ENCODE measurements at regions not wholly inside any gene's neighbourhood (a gene's known extent, or its start where the extent isn't known, plus 50 kb on each side); places are given as distances from the start of the nearest gene placed in this dataset.

DNA sequence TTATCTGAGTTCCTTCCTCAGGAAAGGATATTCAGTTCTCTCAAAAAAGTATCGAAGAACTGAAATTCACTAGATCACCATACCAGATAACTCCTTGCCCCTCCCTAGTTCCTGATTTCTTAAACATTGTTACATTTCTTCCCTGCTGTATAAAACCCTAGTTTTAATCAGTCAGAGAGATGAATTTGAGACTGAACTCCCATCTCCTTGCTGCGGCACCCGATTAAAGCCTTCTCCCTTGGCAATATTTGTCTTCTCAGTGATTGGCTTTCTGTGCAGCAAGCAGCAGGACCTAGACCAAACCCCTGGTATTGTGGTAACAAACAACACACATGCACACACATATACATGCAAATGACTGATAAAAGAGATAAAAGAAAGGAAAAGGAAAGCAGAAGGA is 1364.6 kb upstream of the GJE1 start:
- Mint-ChIP-seq H3K4me1 (no peaks in the 10 kb centered on the region), H3K36me3 (ENCODE audit: low read depth) (no peaks in the 10 kb centered on the region), H3K27me3 (ENCODE audit: insufficient read depth) (no peaks in the 10 kb centered on the region), H3K9me3 (peaks cover 37% of the 10 kb centered on the region), H3K4me3 (no peak overlapping the region), H3K27ac (no peak overlapping the region)
- Histone ChIP-seq H3K27ac (ENCODE audit: low read depth, low read length) (no peak overlapping the region), H3K36me3 (ENCODE audit: control insufficient read depth, insufficient read depth, low read length) (no peaks in the 10 kb centered on the region), H3K9ac (ENCODE audit: extremely low read depth, low read length, poor library complexity, severe bottlenecking) (no peak overlapping the region), H3K9me3 (ENCODE audit: control insufficient read depth, low read length) (peaks cover 23% of the 10 kb centered on the region), H3K27me3 (ENCODE audit: control insufficient read depth, insufficient read depth, low read length, poor library complexity, severe bottlenecking) (no peaks in the 10 kb centered on the region), H3K4me3 (ENCODE audit: low read length) (no peak overlapping the region), H3K4me1 (ENCODE audit: control insufficient read depth, insufficient read depth, low read length) (no peaks in the 10 kb centered on the region)
- 95 to 100% methylated on average over 1 to 3 of the region's 3 CpGs for WGBS, 2 experiments (ENCODE audit: insufficient coverage in 1 of 2, insufficient read length in 1 of 2)
- DNase-seq, result no peak
- TF ChIP-seq, protein P1, sequence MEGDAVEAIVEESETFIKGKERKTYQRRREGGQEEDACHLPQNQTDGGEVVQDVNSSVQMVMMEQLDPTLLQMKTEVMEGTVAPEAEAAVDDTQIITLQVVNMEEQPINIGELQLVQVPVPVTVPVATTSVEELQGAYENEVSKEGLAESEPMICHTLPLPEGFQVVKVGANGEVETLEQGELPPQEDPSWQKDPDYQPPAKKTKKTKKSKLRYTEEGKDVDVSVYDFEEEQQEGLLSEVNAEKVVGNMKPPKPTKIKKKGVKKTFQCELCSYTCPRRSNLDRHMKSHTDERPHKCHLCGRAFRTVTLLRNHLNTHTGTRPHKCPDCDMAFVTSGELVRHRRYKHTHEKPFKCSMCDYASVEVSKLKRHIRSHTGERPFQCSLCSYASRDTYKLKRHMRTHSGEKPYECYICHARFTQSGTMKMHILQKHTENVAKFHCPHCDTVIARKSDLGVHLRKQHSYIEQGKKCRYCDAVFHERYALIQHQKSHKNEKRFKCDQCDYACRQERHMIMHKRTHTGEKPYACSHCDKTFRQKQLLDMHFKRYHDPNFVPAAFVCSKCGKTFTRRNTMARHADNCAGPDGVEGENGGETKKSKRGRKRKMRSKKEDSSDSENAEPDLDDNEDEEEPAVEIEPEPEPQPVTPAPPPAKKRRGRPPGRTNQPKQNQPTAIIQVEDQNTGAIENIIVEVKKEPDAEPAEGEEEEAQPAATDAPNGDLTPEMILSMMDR (conservative IDR thresholded peaks at IDR 0.05), result no peak

DNA sequence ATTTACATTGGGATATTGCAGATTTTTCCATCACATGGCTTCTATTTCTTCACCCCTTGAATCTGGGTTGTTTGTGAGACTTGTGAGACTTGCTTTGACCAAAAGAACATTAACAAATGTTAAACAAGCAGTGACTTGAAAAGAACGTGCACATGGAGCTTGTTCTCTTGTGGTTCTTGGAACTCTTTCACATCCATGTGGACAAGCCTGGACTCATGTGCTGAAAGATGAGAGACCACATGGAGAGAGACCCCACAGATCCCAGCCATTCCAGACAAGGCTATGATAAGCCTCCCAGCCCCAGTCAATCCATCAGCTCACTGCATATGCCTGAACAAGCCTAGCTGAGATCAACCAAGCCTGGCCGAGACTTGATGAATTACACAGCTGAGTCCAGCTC is 1365.7 kb upstream of the GJE1 start:
- Histone ChIP-seq H3K9ac (ENCODE audit: extremely low read depth, low read length, poor library complexity, severe bottlenecking) (no peak overlapping the region), H3K27me3 (ENCODE audit: control insufficient read depth, insufficient read depth, low read length, poor library complexity, severe bottlenecking) (no peaks in the 10 kb centered on the region), H3K9me3 (ENCODE audit: control insufficient read depth, low read length) (peaks cover 23% of the 10 kb centered on the region), H3K4me1 (ENCODE audit: control insufficient read depth, insufficient read depth, low read length) (no peaks in the 10 kb centered on the region), H3K4me3 (ENCODE audit: low read length) (no peak overlapping the region), H3K27ac (ENCODE audit: low read depth, low read length) (no peak overlapping the region), H3K36me3 (ENCODE audit: control insufficient read depth, insufficient read depth, low read length) (no peaks in the 10 kb centered on the region)
- no peak overlapping the region for H3K4me3 Mint-ChIP-seq
- WGBS, 2 experiments (ENCODE audit: insufficient coverage in 1 of 2, insufficient read length in 1 of 2), result 86 to 100% methylated on average over 1 to 2 of the region's 2 CpGs
- H3K27ac Mint-ChIP-seq, result no peak overlapping the region
- H3K36me3 Mint-ChIP-seq (ENCODE audit: low read depth), result no peaks in the 10 kb centered on the region
- no peaks in the 10 kb centered on the region for H3K27me3 Mint-ChIP-seq (ENCODE audit: insufficient read depth)
- peaks cover 36% of the 10 kb centered on the region for H3K9me3 Mint-ChIP-seq
- DNase-seq, result no peak
- H3K4me1 Mint-ChIP-seq, result no peaks in the 10 kb centered on the region
- TF ChIP-seq, protein P1 (conservative IDR thresholded peaks at IDR 0.05), result no peak

- H3K27ac ChIP-seq (ENCODE audit: low read depth, low read length), result no peak overlapping the region
- Mint-ChIP-seq H3K27ac (no peak overlapping the region), H3K36me3 (ENCODE audit: low read depth) (no peaks in the 10 kb centered on the region), H3K9me3 (peaks cover 5% of the 10 kb centered on the region), H3K27me3 (ENCODE audit: insufficient read depth) (no peaks in the 10 kb centered on the region), H3K4me1 (no peaks in the 10 kb centered on the region), H3K4me3 (no peak overlapping the region)
- H3K4me1 ChIP-seq (ENCODE audit: control insufficient read depth, insufficient read depth, low read length), result no peaks in the 10 kb centered on the region
- TF ChIP-seq, protein P1 (conservative IDR thresholded peaks at IDR 0.05), result no peak
- WGBS, 2 experiments (ENCODE audit: insufficient coverage in 1 of 2, insufficient read length in 1 of 2), result 94 to 95% methylated on average over 2 to 3 of the region's 3 CpGs
- H3K9me3 ChIP-seq (ENCODE audit: control insufficient read depth, low read length), result no peaks in the 10 kb centered on the region
- no peak for DNase-seq
- no peaks in the 10 kb centered on the region for H3K27me3 ChIP-seq (ENCODE audit: control insufficient read depth, insufficient read depth, low read length, poor library complexity, severe bottlenecking)
- no peaks in the 10 kb centered on the region for H3K36me3 ChIP-seq (ENCODE audit: control insufficient read depth, insufficient read depth, low read length)
- H3K4me3 ChIP-seq (ENCODE audit: low read length), result no peak overlapping the region
- H3K9ac ChIP-seq (ENCODE audit: extremely low read depth, low read length, poor library complexity, severe bottlenecking), result no peak overlapping the region
Measured at GRCh38 chr6:140758169-140758877, 1374.4 kb upstream of the GJE1 start.

Data from endodermal cell (in vitro differentiated cells).